ENCODE measurements at regions not wholly inside any gene's neighbourhood (a gene's known extent, or its start where the extent isn't known, plus 50 kb on each side); places are given as distances from the start of the nearest gene placed in this dataset.
A peak's percentile ranks its signal among the peaks of the same experiment; 100 is the strongest.
"Not testable (repeated sequence)": the region's sequence is repeated elsewhere in the genome, so short reads cannot be mapped to it uniquely, and the experiment has no call there.

DNA sequence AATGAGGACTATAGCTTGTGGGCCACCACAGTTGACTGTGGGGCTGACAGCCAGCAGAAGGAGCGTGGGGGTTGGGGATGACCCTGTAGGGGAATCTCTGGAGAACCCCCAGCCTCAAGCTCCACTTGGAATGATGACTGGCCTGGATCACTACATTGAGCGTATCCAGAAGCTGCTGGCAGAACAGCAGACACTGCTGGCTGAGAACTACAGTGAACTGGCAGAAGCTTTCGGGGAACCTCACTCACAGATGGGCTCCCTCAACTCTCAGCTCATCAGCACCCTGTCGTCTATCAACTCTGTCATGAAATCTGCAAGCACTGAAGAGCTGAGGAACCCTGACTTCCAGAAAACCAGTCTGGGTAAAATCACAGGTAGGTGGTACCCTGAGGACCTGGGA lies 128.4 kb upstream of the DMRT1 start:
- peak in 1 of 2 donors; percentile 56 for DNase-seq

DNA sequence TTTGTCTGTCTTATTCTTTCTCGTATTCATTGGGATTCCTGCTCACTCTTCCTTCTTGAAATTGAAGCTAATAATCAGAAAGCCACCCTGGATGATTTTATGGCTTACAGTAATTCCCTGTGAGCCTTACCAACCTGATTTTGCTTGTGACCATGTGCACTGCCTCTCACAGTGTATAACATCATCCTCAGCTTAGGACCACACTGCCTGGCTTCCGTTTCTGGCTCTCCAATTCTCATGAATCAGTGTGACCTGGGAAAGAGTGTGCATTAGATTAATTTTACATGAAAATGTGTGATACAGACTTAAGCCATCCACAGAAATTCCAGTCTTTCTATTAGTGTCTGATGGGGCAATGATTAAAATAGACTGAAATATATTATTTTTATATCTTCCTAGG lies 126.8 kb upstream of the DMRT1 start:
- no peak for DNase-seq

DNA sequence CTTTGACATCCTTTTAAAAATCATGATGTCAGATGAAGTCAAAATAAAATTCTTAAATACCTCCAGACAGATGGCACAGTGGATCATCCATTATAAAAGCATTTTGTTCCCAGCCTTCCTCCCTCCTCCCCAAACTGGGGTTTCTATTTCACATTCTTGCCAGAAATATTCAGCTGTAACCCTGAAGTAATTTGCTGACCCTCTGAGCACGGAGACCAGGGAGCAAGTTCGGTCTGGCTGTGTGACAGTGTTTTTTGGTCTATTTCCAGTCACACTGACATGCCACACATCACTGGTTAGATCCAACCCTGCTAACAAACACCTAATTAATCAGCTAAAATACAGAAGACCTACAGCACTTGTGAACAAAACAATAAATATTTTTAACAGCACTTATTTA lies 126.2 kb upstream of the DMRT1 start:
- peak; percentile 79 to 80 for DNase-seq

DNA sequence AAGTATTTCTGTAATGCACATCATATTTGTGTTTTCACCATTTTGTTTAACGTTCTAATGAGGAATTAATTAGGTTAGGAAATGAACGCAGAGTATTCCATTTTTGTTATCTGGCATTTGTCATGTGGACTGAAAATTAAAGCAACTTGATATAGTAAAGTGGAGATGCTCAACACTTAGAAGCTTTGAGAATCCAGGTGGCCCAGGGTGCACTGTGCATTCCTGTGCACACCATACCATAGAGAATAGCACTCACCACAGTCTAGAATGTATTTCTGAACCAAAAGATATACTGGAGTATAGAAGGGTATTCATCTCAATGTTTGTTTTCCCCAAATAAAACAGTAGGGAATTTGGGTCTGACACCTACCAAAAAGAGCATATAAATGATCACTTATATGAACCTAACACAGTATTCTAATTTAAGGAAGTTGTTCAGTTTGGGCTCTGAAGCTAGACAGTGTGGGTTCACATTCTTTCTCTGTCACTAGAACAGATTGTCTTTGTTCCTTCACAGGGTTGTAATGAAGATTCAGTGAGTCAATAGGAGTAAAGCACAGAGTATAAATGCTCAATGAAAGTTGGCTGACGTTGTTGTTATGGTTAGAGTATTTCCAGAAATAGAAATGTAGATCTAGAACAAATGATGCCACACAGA lies 125.6 kb upstream of the DMRT1 start:
- DNase-seq, result peak in 1 of 2 donors; percentile 48

DNA sequence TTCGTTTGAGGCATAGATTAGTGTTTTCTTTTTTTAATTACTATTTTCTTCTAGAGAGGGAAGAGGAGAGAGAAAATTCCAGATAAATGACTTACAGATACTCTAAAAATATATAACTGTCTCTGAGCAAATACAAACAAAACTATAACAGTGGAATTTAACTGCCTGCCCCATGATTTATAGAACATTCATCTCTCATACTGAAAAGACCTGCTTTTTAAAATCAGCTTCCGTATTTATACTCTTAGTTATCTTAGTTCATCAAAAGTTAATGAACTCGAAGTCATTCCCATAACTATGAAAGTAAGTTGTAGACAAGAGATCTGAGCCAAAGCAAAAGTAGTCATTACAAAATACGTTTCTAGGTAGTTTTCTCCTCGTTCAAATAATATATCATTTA lies 123.8 kb upstream of the DMRT1 start:
- no peak for DNase-seq

DNA sequence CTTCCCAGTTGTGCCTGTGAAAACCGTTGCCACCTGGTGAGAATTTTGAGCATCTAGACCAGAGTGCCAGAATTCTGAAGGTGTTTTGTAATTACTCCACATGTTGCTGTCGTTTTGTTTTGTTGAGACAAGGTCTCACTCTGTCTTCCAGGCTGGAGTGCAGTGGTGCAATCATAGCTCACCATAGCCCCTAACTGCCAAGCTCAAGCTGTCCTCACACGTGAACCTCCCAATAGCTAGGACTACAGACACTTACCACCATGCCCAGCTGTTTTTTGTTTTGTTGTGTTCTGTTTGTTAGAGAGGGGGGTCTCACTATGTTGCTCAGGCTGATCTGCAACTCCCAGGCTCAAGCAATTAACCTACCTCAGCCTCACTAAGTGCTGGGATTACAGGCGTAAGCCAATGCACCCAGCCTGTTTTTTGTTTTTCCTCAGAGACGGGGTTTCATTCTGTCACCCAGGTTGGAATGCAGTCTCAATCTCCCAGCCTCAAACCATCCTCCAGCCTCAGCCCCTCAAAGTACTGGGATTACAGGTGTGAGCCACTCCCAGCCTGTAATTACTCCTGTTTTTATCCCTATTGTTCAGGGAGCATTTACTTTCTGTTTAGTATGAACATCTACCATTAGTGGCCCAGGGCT lies 121.1 kb upstream of the DMRT1 start:
- no peak for DNase-seq

DNA sequence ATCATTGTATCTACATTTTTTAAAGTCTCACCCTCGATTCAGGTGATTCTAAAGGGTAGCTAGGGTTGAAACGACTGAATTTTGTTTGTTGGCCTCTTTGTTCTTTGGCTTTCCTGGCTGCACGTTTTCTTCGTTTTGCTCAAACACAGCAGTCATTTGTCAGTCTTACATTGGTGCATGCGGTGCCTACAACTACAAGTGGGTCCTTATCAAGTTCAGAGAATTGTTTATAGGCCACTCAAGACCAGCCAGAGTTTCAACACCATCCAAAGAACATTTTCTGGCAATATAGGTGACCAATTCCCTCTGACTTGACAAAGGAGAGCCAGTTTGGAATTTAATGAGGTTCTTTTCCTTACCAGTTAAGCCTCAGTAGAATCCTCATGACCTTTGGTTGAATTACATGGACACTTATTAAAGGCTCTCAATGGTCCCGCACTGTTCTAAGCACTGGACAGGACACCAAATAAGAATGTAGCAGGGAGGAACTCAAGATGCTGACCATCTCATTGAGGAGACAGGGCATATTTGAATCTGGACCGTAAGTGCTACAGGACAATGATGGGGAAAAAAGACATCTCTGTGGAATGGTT lies 119.0 kb upstream of the DMRT1 start:
- DNase-seq, result peak in 1 of 2 donors; percentile 17

DNA sequence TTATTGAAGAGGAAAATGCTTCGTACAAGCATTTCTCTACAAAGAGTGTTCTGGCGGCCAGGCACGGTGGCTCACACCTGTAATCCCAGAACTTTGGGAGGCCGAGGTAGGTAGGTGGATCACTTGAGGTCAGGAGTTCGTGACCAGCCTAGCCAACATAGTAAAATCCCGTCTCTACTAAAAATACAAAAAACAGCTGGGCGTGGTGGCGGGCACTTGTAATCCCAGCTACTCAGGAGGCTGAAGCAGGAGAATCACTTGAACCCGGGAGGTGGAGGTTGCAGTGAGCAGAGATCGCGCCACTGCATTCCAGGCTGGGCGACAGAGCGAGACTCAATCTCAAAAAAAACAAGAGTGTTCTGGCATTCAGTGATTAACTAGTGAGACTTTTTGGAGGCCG lies 117.0 kb upstream of the DMRT1 start:
- DNase-seq, result not testable (repeated sequence)

DNA sequence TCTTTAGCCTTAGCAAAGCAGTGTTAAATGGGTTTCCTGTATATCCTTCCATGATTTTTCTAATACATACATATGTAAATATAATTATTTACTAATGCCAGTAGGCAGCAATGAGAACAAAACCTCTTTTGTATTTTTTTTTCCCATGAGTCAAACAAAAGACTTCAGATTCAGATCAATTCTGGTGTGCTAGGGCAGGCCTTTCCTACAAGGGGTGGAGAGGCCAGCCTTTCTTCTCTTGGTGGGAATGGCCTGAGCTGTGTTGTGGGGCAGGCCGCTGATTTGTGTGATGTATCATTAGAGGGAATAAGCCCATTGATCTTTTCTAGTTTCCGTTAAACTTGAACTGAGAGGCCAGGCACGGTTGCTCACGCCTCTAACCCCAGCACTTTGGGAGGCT lies 115.5 kb upstream of the DMRT1 start:
- no peak for DNase-seq

DNA sequence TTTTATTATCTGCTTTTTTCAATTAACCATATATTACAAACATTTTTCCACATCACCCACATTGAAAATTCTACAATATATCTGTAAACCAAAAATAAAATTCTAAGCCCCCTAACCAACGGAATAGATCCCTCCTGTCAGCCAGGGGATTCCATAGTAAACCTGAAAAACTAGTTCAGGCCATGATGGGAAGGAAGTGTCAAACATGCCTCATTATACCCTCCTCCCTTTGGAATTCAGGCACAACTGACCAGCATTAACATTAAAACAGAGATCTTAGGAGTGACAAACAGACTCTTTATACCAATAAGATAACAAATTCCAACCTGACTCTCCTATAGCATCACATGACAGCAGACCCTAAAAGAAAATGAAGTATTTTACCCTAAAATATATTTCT lies 113.7 kb upstream of the DMRT1 start:
- no peak for DNase-seq

DNA sequence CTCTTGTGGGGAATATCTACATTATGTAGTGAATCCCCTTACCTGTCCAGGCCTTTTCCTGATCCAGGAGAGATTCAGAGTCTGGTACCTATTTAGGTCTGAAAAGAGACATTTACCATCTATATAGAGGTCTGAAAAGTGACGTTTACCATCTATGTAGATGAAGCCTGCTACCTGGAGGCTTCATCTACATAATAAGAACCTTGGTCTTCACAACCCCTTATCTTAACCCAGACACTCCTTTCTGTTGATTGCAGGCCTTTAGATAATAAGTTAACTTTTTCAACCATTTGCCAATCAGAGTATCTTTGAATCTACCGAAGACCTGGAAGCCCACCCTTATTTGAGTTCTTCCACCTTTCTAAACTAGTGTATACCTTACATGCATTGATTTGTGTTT lies 113.0 kb upstream of the DMRT1 start:
- no peak for DNase-seq

DNA sequence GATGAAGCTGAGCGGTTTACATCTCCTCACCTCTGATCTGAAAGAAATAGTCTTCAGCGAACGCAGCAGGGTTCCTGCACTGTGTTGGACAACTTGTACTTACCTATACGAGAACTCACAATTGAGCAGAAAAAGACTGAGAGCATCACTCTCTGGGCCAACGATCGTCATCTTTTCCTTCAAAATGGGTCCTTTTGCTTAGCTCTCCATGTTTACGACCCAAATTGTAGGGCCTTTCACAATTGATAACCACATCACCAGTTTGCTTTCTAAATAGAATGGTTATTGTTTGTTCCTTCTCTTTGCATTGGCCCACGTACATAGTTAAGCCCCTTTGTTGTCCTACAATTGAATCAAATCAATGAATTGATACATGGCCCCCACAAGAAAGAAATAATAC lies 110.0 kb upstream of the DMRT1 start:
- no peak for DNase-seq

DNA sequence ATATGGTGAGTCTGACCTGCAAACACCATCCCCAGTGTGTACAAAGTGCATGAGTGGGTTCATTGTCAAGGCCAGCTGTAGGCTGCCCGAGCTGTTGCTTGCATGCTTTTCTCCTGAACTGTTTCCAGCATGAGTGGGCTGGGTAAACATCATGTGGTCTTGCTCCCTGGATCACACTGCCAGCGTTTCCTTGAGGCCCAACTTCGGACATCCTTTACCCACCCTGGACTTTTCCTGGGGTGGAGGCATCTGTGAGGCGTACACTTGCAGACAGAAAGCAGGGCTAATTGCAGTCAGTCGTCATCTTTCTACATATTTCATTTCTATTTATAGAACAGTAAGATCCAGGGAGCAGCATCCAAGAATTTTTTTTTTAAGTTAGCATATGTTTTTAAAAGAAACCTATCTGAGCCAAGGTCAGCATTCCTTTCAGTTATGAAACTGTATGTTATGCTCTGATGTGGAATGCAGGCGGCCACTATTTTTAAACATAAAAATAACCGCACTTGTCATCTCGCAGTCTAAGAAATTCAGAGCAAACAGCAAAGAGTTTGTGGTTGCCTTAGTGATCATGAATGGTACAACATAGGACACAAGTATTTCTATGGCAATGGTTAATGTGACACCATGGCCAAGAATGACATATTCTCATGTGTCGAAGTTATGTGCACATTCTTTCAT lies 106.5 kb upstream of the DMRT1 start:
- peak; percentile 63 to 65 for DNase-seq

DNA sequence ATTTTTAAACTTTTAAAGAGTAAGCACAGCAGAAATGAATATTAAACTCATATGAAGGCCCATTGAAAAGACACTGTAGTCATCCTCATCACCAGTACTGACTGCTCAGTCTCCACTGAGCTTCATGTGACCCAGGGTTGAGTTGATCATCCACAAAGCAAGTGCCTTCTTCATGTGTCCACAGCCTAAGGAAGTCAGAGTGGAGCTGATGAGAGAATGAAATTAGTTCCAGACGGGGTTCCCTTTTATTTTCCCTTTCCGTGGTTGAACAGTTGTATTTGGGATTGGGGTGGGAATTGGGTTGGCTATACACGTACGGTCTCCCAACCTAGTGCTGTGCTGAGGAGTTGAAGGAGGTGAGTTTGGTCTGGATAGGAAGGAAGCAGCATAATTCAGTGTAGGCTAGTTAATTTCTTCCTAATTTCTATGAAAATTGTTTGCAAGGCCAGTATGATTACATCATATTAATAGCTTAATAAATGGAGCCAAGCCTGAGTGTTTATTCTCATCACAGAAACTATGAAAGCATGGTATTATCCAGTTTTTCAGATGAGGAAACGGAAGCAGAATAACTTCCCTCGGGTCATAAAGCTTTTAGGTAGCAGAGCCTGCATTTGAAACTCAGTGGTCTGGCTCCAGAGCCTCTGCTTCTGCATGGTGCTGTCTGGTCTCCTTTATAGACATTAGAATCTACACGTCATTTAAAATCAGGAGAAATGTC lies 103.9 kb upstream of the DMRT1 start:
- DNase-seq, result no peak

DNA sequence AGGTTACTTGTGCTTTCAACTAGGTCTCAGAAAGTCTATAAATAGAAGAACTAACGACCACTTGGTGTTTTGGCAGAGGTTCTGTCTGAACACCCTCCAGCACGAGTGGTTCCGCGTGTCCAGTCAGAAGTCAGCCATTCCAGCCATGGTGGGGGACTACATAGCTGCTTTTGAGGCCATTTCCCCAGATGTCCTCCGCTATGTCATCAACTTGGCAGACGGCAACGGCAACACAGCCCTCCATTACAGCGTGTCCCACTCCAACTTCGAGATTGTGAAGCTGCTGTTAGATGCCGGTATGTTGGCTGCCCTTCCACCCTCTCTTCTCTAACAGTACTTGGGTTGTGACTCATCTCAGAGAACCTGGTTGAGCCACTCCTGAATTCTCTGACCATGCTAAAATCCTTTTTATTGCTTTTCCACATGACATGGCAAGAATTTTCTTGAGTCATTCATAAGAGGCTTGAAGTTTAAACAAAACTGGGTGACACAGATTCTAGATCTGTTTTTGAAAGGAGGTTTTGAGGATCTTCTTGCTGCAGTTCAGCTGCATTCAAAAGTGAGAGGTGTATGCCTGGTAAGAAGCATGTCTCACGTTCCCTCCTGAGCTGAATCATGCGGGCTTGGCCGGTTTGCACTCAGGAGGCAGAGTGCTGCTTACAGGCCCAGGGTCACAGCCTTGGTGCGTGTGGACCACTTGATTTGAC lies 103.1 kb upstream of the DMRT1 start:
- DNase-seq, result no peak

DNA sequence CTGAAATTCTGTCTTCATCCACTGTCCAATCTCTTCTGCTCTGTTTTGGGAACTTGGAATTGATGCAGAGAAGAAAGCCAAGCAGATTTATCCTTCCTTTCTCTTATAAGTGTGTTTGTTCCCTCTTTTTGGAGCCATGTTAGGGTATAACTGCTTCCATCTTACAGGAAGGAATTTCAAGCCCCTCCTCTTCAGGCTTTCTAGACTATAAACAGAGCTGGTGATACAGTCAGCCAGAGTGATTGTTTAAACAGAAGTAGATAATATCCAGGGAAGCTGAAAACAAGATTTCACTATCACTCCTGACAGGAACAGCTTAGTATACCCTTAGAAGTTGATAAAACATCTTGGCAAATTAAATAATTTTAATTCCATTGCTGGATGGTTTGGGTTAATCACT lies 102.1 kb upstream of the DMRT1 start:
- DNase-seq, result no peak

DNA sequence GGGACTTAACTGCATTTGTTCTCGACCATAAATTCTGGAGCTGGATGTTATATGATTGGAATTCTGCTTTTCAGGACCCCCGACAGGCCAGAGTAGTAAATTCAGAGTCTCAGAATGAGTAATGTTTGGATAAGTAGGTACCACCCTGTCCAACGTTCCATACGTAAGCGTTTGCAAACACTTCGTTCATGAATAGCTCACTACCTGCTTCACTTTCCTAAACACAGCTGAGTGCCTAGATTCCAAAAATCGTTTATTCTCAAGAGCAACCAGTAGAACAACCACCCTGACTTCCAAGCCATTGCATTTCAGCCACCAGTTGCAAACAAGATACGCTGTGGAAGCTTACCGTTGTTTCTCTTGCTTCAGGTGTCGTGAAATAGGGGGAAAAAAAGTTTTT lies 101.3 kb upstream of the DMRT1 start:
- no peak for DNase-seq

DNA sequence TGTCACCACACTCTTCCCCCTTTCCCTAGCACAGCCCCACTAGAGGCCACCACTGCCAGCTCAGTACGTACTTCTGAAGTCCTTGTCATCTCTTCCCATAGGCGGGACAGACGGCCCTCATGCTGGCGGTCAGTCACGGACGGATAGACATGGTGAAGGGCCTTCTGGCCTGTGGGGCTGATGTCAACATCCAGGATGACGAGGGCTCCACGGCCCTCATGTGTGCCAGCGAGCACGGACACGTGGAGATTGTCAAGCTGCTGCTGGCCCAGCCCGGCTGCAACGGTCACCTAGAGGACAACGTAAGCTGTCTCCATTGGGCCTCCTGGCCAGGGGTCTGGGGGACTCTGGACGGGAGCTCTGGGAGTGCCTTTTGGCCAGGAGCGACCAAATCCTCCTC lies 99.4 kb upstream of the DMRT1 start:
- DNase-seq, result no peak

DNA sequence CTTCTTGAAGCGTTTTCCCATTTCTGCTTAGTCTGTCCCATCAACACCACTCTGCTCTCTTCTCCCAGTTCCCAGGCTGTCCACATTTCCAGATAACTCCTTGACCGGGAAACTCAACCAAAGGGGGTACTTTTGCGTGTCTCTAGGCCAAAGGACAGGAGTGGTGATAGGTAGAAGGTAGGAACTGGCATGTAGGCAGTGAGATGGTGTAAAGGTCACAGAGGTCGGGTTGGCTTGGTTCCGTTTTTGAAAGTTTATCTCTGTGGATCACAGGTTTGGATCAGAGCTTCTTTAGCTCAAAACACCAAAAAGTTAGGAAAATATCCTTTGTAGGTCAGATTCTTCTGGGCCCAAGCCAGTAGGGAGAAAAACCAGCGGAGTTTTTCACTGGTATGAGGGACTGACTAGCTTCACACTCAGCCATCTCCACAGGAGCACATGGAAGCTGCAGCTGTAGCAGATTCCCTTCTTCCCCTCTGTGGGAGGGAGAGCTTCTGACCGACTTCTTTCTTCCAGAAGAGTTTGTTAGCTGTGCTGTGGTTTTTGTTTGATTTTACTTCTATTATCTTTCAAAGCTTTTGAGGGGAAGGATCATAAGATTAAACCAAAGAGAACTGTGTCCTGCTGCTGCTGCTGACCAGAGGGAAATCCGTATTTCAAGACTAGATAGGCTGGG lies 98.4 kb upstream of the DMRT1 start:
- no peak for DNase-seq

DNA sequence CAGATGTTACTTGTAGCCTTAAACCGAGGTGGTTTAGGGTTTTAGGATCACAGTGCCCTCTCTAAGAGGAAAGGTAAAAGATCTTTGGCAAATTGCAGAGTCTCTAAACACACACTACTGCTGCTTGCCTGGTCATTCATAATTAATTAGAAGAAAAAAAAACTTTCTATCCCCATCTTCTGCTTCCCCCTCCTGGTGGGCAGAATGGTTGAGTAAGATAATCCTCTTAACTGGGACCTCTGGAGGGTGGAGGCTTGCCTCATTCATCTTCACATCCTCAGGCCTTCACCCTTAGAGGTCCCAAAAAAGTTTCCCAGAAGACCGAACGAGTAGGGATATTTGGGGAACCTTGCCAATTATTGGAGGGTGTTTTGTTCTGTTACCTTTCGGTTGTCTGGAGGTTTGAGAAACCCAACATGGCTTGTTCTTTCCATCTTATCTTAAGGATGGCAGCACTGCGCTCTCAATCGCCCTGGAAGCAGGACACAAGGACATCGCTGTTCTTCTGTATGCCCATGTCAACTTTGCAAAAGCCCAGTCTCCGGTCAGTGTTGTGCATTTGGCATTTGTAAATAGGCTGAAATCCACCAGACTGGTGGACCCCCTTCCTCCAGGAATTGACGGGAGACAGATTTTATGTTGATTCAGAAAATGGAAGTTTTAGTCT lies 97.3 kb upstream of the DMRT1 start:
- DNase-seq, result no peak

Measured in right lung (tissue), 2 donors.